NT2/D1 (cell line): ENCODE measurements at regions not wholly inside any gene's neighbourhood (a gene's known extent, or its start where the extent isn't known, plus 50 kb on each side); places are given as distances from the start of the nearest gene placed in this dataset.

Experiments
- SUZ12 ChIP-seq: IDR thresholded peaks from 2 replicates; pipeline ENCODE4 v1.6.1; 2011; ENCODE audit not compliant: insufficient read length, insufficient read depth; ENCODE audit errors: extremely low read depth
- YY1 ChIP-seq: IDR thresholded peaks from 2 replicates; pipeline ENCODE4 v1.6.1; 2011; ENCODE audit not compliant: insufficient read length, insufficient read depth
- ZNF274 ChIP-seq: IDR thresholded peaks from 2 replicates; pipeline ENCODE4 v1.6.1; 2011; ENCODE audit warnings: mild to moderate bottlenecking, low read depth, low read length

DNA sequence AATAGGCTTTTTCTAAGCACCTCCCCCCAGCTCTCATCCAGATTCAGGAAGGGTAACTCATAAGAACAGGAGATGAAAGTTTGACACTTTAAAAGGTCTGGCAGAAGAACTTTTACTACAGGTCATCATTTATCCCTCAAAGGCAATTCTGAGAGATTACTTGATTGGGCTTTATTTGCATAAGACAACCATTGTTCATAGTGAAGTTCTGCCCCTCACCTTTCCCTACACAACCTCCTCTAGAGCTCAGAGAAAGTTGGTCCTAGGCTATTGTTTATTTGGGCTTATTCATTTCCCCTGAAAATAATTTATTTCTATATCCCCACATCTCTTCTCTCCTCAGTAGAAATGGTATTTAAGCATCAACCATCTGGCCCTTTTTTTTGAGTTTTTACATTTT is 568.4 kb downstream of the ZNF608 start:
- no peak for TF ChIP-seq SUZ12
- TF ChIP-seq YY1 = no peak
- TF ChIP-seq ZNF274 = no peak
